VCaP (cell line): ENCODE measurements at regions not wholly inside any gene's neighbourhood (a gene's known extent, or its start where the extent isn't known, plus 50 kb on each side); places are given as distances from the start of the nearest gene placed in this dataset.
A peak's percentile ranks its signal among the peaks of the same experiment; 100 is the strongest.

Source experiments
- H3K27ac ChIP-seq: fragments of 450-650 bp; 2 replicates; pipeline ENCODE4 v1.5.1; 2017
- CTCF ChIP-seq: fragments of 450-650 bp; conservative IDR thresholded peaks from 2 replicates; pipeline ENCODE4 v1.5.1; 2017; ENCODE audit warnings: mild to moderate bottlenecking, moderate library complexity

GRCh38 chr3:17909714-17910113, 167.3 kb upstream of the TBC1D5 start:
- no peak for TF ChIP-seq CTCF
- no peak overlapping the region for H3K27ac ChIP-seq

DNA sequence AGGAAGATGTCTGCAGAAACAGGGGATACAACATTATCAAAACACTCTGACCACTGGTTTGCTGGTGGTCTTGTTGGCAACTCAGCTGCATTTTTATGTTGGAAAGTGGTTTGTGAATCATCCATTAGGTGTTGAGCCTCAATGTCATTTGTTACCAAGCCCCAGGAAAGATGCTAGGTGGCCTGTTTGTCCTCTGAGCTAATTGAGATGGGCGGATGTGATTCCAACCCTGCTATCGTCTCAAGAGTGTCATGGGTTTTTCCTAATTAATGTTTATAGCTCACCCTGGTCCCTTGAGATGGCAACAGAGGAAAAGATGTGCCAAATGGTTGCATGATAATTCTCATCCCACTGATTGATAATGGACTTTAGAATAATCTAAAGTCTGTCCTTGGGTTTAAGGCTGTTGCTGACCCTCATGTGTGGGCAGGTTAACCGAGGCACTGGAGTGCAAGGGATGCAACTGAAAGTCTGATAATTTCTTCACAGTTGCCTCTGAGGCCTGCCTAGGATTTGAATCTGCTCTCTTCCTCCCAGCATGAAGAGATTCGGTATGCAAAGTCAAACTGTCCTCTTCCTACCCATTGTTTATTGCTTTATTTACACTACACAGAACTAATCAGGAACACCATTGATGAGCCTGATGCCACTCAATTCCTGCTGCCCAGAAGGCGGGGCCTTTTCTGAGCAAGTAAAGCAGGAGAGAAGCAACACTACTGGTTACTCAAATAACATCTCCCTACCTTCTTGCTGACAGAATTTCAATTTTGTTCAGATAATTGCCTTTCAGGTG, 166.2 kb upstream of the TBC1D5 start:
- H3K27ac ChIP-seq = no peak overlapping the region
- TF ChIP-seq CTCF = no peak

DNA sequence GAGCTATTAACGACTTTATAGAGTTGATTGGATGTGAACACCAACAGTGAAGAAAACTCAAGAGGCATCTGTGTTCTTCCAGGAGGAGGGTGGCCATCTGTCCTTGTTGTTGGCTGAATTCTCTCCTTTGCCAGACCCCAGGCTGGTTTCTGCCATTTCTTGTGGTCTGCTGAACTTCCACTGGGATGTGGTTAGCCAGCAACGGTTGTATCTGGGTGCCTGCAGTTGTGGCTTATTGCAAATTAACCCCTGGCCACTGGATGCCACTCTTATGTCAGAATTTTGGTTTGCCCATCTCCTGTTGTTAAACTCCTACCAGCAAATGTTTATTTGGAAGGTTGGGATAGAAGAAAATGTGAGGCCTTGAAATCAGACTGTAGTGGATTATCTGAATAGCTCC, 163.6 kb upstream of the TBC1D5 start:
- no peak for TF ChIP-seq CTCF
- no peak overlapping the region for H3K27ac ChIP-seq

- H3K27ac ChIP-seq = no peak overlapping the region
- TF ChIP-seq CTCF = no peak
These were observed 159.5 kb upstream of the TBC1D5 start for GRCh38 chr3:17901893-17902292.

DNA sequence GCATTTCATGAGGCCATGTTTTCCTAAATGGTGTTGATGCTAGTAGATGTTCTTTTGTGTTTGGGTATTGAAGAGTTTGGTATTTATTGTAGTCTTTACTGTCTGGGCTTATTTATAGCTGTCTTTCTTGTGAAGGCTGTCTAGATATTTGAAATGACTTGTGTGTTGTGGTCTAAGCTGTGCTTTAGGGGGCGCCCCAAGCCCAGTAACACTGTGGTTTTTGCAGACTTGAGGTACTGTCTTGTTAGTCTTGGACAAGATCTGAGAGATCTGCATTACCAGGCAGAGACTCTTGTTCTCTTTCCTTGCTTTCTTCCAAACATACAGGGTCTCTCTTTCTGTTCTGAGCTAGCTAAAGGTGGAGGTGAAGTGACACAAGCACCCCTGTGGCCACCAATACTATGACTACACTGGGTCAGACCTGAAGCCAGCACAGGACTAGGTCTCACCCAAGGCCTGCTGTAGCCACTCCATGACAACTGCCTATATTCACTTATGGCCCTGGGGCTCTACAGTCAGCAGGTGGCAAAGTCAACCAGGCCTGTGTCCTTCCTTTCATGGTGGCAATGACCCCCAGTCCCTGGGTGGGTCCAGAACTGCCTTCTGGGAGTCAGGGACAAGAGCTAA, 152.1 kb upstream of the TBC1D5 start:
- TF ChIP-seq CTCF = peak; percentile 42

DNA sequence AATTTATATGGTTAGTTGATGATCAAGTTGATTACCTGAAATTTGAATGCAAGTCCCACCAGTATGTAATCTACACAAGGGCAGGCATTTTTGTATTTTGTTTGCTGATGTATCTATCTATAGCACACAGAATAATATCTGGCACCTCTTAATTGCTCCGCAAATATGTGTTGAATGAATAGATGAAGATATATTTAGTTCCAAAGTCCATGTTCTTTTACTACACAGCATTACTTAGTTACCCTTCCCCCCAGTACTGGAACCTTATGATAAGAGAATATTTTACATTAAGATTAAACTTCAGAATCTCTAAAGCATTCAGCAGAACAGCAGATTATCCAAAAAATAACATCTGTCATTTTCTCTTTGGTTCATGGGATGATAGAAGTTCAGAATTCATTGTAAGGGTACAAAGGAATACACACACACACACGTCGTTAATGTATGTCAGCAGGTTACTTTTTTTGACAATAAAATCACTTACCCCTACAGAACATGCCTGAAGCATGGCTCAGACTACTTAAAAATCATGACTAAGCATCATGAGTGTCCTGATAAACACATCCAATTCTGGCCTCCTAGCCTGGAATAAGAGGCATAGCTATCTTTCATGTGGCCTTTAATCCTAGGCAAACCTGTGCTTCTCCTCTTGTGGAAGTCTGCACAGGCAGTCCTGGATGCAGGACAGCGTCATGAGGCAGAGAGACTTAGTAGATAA, 148.9 kb upstream of the TBC1D5 start:
- no peak for TF ChIP-seq CTCF

More for the DNA sequence above, 152.1 kb upstream of the TBC1D5 start:
- H3K27ac ChIP-seq = no peak overlapping the region

DNA sequence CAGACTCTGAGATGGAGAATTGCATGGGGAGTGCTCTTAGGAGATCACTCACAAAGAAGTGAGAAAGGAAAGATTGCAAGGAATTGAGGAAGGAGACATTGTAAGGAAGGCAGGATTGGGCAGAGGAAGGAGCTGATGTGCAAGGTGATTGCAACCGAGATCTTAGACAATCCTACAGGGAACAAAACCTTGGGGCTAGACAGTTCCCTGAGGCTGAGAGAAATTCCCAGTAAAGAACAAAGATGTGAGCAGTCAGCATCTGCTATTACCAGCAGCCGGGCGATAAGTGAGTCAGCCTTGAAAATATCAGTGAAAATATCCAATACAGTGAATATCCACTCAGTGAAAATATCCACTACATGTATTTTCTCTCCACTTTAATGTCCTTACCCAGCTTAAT, 143.6 kb upstream of the TBC1D5 start:
- no peak for TF ChIP-seq CTCF
- H3K27ac ChIP-seq = no peak overlapping the region

More for the DNA sequence above, 148.9 kb upstream of the TBC1D5 start:
- no peak overlapping the region for H3K27ac ChIP-seq
